HG02981 (cell line): ENCODE measurements at regions not wholly inside any gene's neighbourhood (a gene's known extent, or its start where the extent isn't known, plus 50 kb on each side); places are given as distances from the start of the nearest gene placed in this dataset.

ENCODE experiments used
- ATAC-seq: cut with Tn5 transposase; IDR thresholded peaks from one replicate; pipeline ENCODE4 v1.9.1; 2021; ENCODE audit warnings: mild to moderate bottlenecking, moderate library complexity; ENCODE audit not compliant: unreplicated experiment

DNA sequence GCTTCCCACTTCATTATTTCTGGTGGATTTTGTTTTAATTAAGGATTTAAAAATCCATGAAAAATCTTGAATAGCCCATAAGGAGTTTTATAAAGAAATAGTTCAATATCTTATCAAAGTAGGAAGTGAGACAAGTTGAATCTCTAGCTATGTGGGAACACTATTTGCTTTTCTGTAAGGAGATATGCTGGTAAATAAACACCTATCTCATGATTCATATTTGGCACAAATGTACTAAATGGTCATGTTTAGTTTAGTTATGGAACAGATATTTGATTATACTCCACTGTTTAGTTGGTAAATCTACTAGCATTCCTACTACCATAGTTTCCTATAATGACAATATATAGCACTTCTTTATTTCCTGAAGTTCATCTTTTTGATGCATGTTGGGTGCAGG, 239.9 kb upstream of the CEP162 start:
- ATAC-seq = no peak

- ATAC-seq = no peak
These were observed 239.1 kb upstream of the CEP162 start for GRCh38 chr6:84466511-84466910.

- no peak for ATAC-seq
These were observed 237.0 kb upstream of the CEP162 start for GRCh38 chr6:84464471-84464870.

- ATAC-seq = no peak
These were observed 235.3 kb upstream of the CEP162 start for GRCh38 chr6:84462698-84463097.

- no peak for ATAC-seq
These were observed 234.0 kb upstream of the CEP162 start for GRCh38 chr6:84461461-84461860.

DNA sequence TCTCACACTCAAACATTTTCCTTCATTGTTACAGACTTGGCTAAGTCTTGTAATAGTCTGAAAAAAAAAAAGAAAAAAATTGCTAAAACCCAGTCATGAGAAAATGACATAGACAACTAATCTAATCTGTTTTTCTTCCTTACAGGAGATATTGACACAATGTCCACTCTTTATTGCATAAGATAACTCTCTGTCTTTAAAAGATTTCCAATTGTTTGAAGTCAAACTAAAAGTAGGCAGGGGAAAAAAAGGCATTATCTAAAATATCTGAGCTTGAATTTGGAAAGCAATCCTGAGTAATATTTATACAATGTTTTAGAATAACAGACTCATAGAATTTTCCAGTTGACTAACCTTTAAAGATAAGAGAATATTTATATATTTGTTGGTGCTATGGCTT, 233.0 kb upstream of the CEP162 start:
- ATAC-seq = no peak

GRCh38 chr6:84459401-84459800, 232.0 kb upstream of the CEP162 start:
- ATAC-seq = no peak

GRCh38 chr6:84458271-84458670, 230.8 kb upstream of the CEP162 start:
- ATAC-seq = no peak

DNA sequence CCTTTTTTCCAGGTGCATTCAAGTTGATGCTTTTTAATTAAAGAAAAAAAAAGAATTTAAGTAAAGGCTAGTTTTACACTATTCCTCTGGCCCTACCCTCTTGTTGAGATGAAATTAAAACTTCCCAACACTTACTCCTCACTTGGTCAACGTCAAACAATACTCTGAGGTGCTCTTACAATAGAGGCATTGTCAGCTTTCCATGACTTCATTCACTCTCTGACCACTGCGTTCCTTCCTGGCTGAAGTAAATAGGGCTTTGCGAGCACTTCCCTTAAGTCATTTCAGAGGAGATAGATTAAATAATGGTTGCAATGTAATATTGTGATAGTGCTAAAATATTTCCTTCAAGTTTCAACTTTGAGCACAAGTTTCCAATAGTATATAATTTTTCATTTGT, 229.8 kb upstream of the CEP162 start:
- no peak for ATAC-seq

DNA sequence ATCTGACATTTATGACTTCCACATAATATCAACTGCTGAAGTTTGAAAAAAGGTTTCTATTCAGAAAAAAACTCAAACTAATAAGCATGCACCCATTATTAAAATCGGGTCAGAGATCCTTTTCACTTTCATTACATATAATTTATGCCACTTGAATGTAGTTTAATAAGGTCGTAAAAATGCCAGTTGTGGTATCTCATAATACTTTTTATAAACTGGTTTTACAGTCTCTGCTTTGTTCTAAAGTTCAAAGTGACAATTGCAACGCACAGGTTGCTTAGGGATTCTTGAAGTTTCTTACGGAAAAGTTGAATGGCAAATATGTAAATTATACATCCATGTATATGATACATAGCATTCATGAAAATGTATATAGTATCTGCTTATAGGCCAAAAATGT, 229.4 kb upstream of the CEP162 start:
- no peak for ATAC-seq

GRCh38 chr6:84455511-84456029, 228.1 kb upstream of the CEP162 start:
- no peak for ATAC-seq

DNA sequence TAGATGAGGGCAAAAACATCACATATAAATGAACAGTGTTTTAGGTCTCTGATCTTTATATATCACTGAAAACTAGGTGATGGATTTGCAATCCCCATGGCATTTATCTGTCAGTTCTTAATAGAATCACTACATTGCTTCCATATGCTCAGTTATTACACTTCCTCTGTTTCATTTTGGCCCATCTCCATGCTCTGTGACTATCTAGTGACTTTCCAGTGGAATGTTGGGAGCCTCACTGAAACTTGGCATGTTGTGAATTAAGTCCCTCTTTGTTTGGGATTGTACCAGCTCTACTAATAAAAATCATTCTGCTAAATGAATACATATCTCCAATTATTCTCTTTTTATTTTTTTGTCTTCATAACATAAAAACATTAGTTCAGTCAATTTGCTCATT, 226.1 kb upstream of the CEP162 start:
- no peak for ATAC-seq

- no peak for ATAC-seq
These were observed 222.6 kb upstream of the CEP162 start for GRCh38 chr6:84450018-84450417.

DNA sequence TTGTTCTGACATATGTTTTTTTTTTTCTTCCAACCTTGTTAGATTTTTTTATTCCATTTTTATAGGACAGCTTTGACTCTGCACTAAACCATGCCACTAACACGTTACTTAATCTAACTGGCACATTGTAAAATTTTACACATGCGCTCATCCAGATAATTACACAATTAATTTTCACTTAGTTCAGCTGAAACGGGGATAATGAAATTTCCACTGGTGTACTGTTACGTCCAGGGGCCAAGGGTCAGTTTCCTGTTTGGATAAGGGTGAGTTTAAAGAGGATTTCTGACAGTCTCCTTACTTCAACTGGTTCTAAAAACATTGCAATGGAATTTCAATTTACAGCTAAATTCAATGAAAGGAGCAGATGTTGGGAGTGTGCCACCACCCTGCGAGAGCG, 221.8 kb upstream of the CEP162 start:
- ATAC-seq = no peak

DNA sequence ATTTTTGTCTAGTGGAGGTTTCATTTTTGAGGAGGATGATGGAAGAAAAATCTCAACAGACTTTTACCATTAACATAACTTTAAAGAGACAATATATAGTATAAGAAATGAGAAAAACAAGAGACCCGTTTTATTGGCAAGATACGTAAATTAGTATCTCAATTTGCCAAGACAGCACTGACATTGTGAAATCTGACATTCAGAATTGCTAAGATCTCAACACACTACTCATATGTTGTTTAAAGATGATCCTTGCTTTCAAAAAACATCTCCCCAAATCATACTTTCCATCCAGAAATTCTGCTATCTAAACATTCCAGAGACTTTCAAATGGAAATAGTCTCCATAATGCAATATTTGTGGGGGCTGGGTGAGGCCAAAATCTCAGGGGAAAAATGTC, 220.9 kb upstream of the CEP162 start:
- ATAC-seq = no peak

- no peak for ATAC-seq
These were observed 220.2 kb upstream of the CEP162 start for GRCh38 chr6:84447651-84448050.

DNA sequence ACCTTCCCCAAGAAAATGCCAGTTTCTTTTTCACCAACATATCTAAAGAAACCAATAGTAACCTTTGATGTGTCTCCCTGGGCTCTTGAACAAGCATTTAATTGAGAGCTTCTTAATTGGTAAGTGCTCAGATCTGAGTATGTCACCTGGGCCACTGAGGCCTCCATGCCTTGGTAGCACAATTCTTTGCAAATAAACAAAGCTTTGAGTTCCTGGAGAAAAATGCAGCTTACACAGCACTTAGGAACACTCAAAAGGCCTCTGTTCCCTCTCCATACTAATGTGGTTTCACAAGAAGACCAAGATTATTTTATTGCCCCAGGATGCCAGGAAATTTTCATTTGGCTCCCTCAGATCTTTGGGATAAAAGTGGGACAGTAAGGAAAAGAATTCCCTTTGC, 217.6 kb upstream of the CEP162 start:
- no peak for ATAC-seq

DNA sequence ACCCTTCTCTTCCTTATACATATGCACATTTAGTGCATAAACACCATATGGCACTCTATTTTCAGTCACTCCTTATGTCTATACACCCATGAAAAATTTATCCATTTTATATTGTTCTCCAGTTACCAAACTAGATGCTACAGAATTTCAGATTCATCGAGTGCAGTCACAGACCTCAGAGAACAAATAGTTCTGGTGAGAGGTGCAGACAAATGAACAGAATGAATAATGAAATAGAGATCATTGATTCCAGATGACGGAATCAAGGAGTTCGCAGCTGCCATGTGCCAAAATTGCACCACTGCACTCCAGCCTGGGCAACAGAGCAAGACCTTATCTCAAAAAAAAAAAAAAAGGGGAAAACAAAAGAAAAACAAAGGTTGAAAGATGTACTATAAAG, 214.8 kb upstream of the CEP162 start:
- ATAC-seq = no peak

GRCh38 chr6:84441456-84441855, 214.0 kb upstream of the CEP162 start:
- no peak for ATAC-seq

- ATAC-seq = no peak
These were observed 207.1 kb upstream of the CEP162 start for GRCh38 chr6:84434550-84434949.

DNA sequence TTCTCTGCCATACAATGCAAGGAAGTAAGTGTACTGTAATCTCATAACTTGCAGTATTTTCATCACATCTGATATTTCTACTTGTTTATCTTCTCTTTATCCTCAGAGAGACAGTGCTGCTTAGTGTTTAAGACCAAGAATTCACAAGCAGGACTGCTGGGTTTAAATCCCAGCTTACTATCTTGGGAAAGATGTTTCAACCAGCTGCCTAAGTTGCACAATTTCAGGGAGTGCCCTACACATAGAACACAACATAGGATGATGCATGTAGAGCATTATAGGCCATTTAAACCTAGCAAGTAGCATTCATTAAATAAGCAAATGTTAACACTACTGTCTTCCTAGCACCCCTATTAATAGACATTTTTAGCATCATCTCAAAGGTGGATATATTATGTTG, 205.2 kb upstream of the CEP162 start:
- ATAC-seq = no peak

GRCh38 chr6:84428300-84428907, 201.0 kb upstream of the CEP162 start:
- peak; percentile 80 for ATAC-seq

- ATAC-seq = no peak
These were observed 198.7 kb upstream of the CEP162 start for GRCh38 chr6:84425971-84426705.
